ENCODE measurements at regions not wholly inside any gene's neighbourhood (a gene's known extent, or its start where the extent isn't known, plus 50 kb on each side); places are given as distances from the start of the nearest gene placed in this dataset.

DNA sequence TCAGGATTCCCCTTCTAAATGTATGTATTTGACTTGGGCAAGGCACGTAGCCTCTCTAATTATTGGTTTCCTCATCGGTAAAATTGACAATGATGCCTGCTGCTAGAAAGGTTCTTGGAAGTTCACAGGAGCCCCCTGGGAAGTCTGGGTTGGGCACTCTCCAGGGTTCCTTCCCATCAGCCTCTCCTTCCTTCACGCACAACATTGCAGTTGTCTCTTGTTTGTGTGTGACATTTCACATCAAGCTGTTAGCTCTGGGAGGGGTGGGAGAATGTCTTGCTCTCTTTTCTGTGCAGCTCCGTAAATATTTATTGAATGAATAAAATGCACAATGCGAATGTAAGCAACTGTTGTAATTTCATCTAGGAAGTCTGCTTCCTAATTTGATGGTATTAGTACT lies 153.2 kb upstream of the PRICKLE1 start:
- no peak for TF ChIP-seq POLR2AphosphoS5 (IDR thresholded peaks at IDR 0.05; ENCODE audit: insufficient read depth in 1 of 2, low read depth in 1 of 2)
- TF ChIP-seq POLR2A (IDR thresholded peaks at IDR 0.05): no peak
- TF ChIP-seq, protein P1, sequence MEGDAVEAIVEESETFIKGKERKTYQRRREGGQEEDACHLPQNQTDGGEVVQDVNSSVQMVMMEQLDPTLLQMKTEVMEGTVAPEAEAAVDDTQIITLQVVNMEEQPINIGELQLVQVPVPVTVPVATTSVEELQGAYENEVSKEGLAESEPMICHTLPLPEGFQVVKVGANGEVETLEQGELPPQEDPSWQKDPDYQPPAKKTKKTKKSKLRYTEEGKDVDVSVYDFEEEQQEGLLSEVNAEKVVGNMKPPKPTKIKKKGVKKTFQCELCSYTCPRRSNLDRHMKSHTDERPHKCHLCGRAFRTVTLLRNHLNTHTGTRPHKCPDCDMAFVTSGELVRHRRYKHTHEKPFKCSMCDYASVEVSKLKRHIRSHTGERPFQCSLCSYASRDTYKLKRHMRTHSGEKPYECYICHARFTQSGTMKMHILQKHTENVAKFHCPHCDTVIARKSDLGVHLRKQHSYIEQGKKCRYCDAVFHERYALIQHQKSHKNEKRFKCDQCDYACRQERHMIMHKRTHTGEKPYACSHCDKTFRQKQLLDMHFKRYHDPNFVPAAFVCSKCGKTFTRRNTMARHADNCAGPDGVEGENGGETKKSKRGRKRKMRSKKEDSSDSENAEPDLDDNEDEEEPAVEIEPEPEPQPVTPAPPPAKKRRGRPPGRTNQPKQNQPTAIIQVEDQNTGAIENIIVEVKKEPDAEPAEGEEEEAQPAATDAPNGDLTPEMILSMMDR (IDR thresholded peaks at IDR 0.05): no peak

All from vagina (tissue), 2 donors.